ENCODE measurements at regions not wholly inside any gene's neighbourhood (a gene's known extent, or its start where the extent isn't known, plus 50 kb on each side); places are given as distances from the start of the nearest gene placed in this dataset.
A peak's percentile ranks its signal among the peaks of the same experiment; 100 is the strongest.

GRCh38 chr1:8200317-8201115 is 117.4 kb upstream of the SLC45A1 start (continued):
- TF ChIP-seq ZNF407 (CRISPR knock-in tag; IDR thresholded peaks at IDR 0.05; ENCODE audit: not compliant biosample characterization) (no peak), RORA (CRISPR knock-in tag; IDR thresholded peaks at IDR 0.05) (no peak), PRMT3 (CRISPR knock-in tag; IDR thresholded peaks at IDR 0.05; ENCODE audit: borderline replicate concordance, low read depth) (no peak), TIGD3 (CRISPR knock-in tag; IDR thresholded peaks at IDR 0.05; ENCODE audit: borderline replicate concordance) (no peak), POLR2AphosphoS2 (IDR thresholded peaks at IDR 0.05; ENCODE audit: low read depth, low read length) (no peak), ZKSCAN1 (IDR thresholded peaks at IDR 0.05; ENCODE audit: low read length) (no peak), MED1 (CRISPR knock-in tag; IDR thresholded peaks at IDR 0.05) (peak; percentile 99), MAFG (CRISPR knock-in tag; IDR thresholded peaks at IDR 0.05) (no peak), NFE2L1 (CRISPR knock-in tag; IDR thresholded peaks at IDR 0.05; ENCODE audit: borderline replicate concordance) (no peak), MTA3 (CRISPR knock-in tag; IDR thresholded peaks at IDR 0.05) (no peak), ZNF773 (CRISPR knock-in tag; IDR thresholded peaks at IDR 0.05; ENCODE audit: borderline replicate concordance) (no peak), TGIF2 (CRISPR knock-in tag; IDR thresholded peaks at IDR 0.05) (no peak), HES4 (CRISPR knock-in tag; IDR thresholded peaks at IDR 0.05; ENCODE audit: borderline replicate concordance) (no peak), ZBTB42 (CRISPR knock-in tag; IDR thresholded peaks at IDR 0.05) (no peak), ZNF691 (CRISPR knock-in tag; IDR thresholded peaks at IDR 0.05; ENCODE audit: borderline replicate concordance, low read depth) (peak; percentile 76; the same call in 1 of the 2 replicates), STAG1 (CRISPR knock-in tag; IDR thresholded peaks at IDR 0.05) (peak; percentile 34), HNRNPUL1 (IDR thresholded peaks at IDR 0.05; ENCODE audit: low read depth, low read length) (no peak), ZNF513 (CRISPR knock-in tag; conservative IDR thresholded peaks at IDR 0.05) (no peak)
